SK-N-SH treated with all-trans-retinoic acid at 6 μM for 48 hours (cell line): ENCODE measurements at regions not wholly inside any gene's neighbourhood (a gene's known extent, or its start where the extent isn't known, plus 50 kb on each side); places are given as distances from the start of the nearest gene placed in this dataset.

Experiments
- ATAC-seq: fragments of 200-7000 bp; cut with Tn5 transposase; 3 replicates; pipeline ENCODE4 v1.9.1; 2020; ENCODE audit warnings: mild to moderate bottlenecking, moderate library complexity
- BACH2 ChIP-seq: fragments of 250-450 bp; sonication (Bioruptor Pico); IDR thresholded peaks from 2 replicates; pipeline ENCODE4 v1.9.0; 2021; ENCODE audit warnings: mild to moderate bottlenecking, borderline replicate concordance
- CSDC2 ChIP-seq: fragments of 250-450 bp; sonication (Bioruptor Pico); IDR thresholded peaks from 2 replicates; pipeline ENCODE4 v1.5.0; 2020; ENCODE audit warnings: mild to moderate bottlenecking, moderate library complexity
- ESRRG ChIP-seq: fragments of 250-450 bp; sonication (Bioruptor Pico); IDR thresholded peaks from 2 replicates; pipeline ENCODE4 v1.6.1; 2021; ENCODE audit warnings: mild to moderate bottlenecking
- GLIS3 ChIP-seq: fragments of 250-450 bp; sonication (Bioruptor Pico); IDR thresholded peaks from 2 replicates; pipeline ENCODE4 v1.5.0; 2020; ENCODE audit warnings: mild to moderate bottlenecking, moderate library complexity
- ISL1 ChIP-seq: fragments of 250-450 bp; sonication (Bioruptor Pico); IDR thresholded peaks from 2 replicates; pipeline ENCODE4 v2.1.2; 2022; ENCODE audit warnings: mild to moderate bottlenecking, moderate library complexity
- OSR1 ChIP-seq: fragments of 250-450 bp; sonication (Bioruptor Pico); IDR thresholded peaks from 2 replicates; pipeline ENCODE4 v1.8.0; 2022; ENCODE audit warnings: moderate library complexity, mild to moderate bottlenecking, inconsistent platforms
- PATZ1 ChIP-seq: fragments of 250-450 bp; sonication (Bioruptor Pico); IDR thresholded peaks from 2 replicates; pipeline ENCODE4 v1.8.0; 2020; ENCODE audit warnings: mild to moderate bottlenecking, moderate library complexity, borderline replicate concordance
- PPARA ChIP-seq: fragments of 250-450 bp; sonication (Bioruptor Pico); IDR thresholded peaks from 2 replicates; pipeline ENCODE4 v1.5.0; 2020; ENCODE audit warnings: mild to moderate bottlenecking, borderline replicate concordance
- RARB ChIP-seq: fragments of 250-450 bp; sonication (Bioruptor Pico); IDR thresholded peaks from 2 replicates; pipeline ENCODE4 v1.8.0; 2021; ENCODE audit warnings: mild to moderate bottlenecking, moderate library complexity
- SNAI2 ChIP-seq: fragments of 250-450 bp; sonication (Bioruptor Pico); IDR thresholded peaks from 2 replicates; pipeline ENCODE4 v1.5.0; 2020; ENCODE audit warnings: mild to moderate bottlenecking, moderate library complexity
- TCF4 ChIP-seq: fragments of 250-450 bp; sonication (Bioruptor Pico); IDR thresholded peaks from 2 replicates; pipeline ENCODE4 v1.8.0; 2021; ENCODE audit warnings: mild to moderate bottlenecking, moderate library complexity, borderline replicate concordance
- TOX ChIP-seq: fragments of 250-450 bp; sonication (Bioruptor Pico); IDR thresholded peaks from 2 replicates; pipeline ENCODE4 v1.8.0; 2021; ENCODE audit warnings: mild to moderate bottlenecking, moderate library complexity, borderline replicate concordance
- ZC3H10 ChIP-seq: fragments of 250-450 bp; sonication (Bioruptor Pico); IDR thresholded peaks from 2 replicates; pipeline ENCODE4 v1.5.1; 2021; ENCODE audit warnings: mild to moderate bottlenecking, moderate library complexity
- ZFP3 ChIP-seq: fragments of 250-450 bp; sonication (Bioruptor Pico); IDR thresholded peaks from 2 replicates; pipeline ENCODE4 v1.5.0; 2020; ENCODE audit warnings: mild to moderate bottlenecking, moderate library complexity
- ZFP30 ChIP-seq: fragments of 450-650 bp; formaldehyde crosslinking; IDR thresholded peaks from 2 replicates; pipeline ENCODE4 v1.5.0; 2022; ENCODE audit warnings: mild to moderate bottlenecking, moderate library complexity
- ZNF565 ChIP-seq: fragments of 450-650 bp; formaldehyde crosslinking; conservative IDR thresholded peaks from 2 replicates; pipeline ENCODE4 v1.5.0; 2020; ENCODE audit warnings: low read depth, mild to moderate bottlenecking, moderate library complexity
- ZNF70 ChIP-seq: fragments of 450-650 bp; formaldehyde crosslinking; IDR thresholded peaks from 2 replicates; pipeline ENCODE4 v1.5.0; 2020; ENCODE audit warnings: mild to moderate bottlenecking, moderate library complexity
- ZNF8 ChIP-seq: fragments of 450-650 bp; formaldehyde crosslinking; IDR thresholded peaks from 2 replicates; pipeline ENCODE4 v1.5.0; 2020; ENCODE audit warnings: mild to moderate bottlenecking, moderate library complexity
- TF ChIP-seq, protein P1 (sequence below): fragments of 250-450 bp; sonication (Bioruptor Pico); IDR thresholded peaks from 2 replicates; pipeline ENCODE4 v1.5.0; 2020; ENCODE audit warnings: mild to moderate bottlenecking, moderate library complexity
- TF ChIP-seq, protein P2 (sequence below): fragments of 250-450 bp; sonication (Bioruptor Pico); IDR thresholded peaks from 2 replicates; pipeline ENCODE4 v1.8.0; 2021; ENCODE audit warnings: low read depth, mild to moderate bottlenecking, moderate library complexity, borderline replicate concordance

GRCh38 chr7:24157666-24158065 is 126.3 kb upstream of the NPY start:
- TF ChIP-seq ZFP30 (CRISPR knock-in tag) (no peak), RARB (no peak), PATZ1 (CRISPR knock-in tag) (no peak), CSDC2 (CRISPR knock-in tag) (no peak), PPARA (CRISPR knock-in tag) (no peak), ZFP3 (CRISPR knock-in tag) (no peak), OSR1 (CRISPR knock-in tag) (no peak), TOX (CRISPR knock-in tag) (no peak), BACH2 (CRISPR knock-in tag) (no peak)
- ATAC-seq = no peak

DNA sequence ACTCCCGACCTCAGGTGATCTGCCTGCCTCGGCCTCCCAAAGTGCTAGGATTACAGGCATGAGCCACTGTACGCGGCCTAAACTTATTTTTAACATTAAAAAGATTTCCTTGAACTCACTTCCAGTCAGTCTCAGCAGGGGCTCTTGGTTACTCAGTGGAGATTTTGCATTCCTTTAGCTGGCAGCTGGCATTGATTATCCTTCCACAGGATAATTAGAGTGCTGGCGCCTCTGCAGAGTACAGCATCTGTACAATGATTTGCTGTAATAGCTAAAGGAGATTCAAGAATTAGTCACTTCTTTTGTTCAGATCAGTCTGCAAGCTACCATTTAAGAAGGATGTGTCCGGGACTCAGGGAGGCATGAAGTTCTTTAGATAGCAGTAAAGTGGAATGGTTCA is 125.0 kb upstream of the NPY start:
- TF ChIP-seq ZNF565 (no peak), ZFP3 (CRISPR knock-in tag) (no peak), TCF4 (CRISPR knock-in tag) (no peak), SNAI2 (CRISPR knock-in tag) (no peak), PPARA (CRISPR knock-in tag) (no peak), TOX (CRISPR knock-in tag) (no peak), ZC3H10 (no peak), GLIS3 (CRISPR knock-in tag) (no peak), PATZ1 (CRISPR knock-in tag) (no peak), BACH2 (CRISPR knock-in tag) (no peak), ZNF8 (CRISPR knock-in tag) (no peak), ZFP30 (CRISPR knock-in tag) (no peak), ESRRG (CRISPR knock-in tag) (no peak)
- TF ChIP-seq, protein P1, sequence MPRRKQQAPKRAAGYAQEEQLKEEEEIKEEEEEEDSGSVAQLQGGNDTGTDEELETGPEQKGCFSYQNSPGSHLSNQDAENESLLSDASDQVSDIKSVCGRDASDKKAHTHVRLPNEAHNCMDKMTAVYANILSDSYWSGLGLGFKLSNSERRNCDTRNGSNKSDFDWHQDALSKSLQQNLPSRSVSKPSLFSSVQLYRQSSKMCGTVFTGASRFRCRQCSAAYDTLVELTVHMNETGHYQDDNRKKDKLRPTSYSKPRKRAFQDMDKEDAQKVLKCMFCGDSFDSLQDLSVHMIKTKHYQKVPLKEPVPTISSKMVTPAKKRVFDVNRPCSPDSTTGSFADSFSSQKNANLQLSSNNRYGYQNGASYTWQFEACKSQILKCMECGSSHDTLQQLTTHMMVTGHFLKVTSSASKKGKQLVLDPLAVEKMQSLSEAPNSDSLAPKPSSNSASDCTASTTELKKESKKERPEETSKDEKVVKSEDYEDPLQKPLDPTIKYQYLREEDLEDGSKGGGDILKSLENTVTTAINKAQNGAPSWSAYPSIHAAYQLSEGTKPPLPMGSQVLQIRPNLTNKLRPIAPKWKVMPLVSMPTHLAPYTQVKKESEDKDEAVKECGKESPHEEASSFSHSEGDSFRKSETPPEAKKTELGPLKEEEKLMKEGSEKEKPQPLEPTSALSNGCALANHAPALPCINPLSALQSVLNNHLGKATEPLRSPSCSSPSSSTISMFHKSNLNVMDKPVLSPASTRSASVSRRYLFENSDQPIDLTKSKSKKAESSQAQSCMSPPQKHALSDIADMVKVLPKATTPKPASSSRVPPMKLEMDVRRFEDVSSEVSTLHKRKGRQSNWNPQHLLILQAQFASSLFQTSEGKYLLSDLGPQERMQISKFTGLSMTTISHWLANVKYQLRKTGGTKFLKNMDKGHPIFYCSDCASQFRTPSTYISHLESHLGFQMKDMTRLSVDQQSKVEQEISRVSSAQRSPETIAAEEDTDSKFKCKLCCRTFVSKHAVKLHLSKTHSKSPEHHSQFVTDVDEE = no peak
- TF ChIP-seq, protein P2, sequence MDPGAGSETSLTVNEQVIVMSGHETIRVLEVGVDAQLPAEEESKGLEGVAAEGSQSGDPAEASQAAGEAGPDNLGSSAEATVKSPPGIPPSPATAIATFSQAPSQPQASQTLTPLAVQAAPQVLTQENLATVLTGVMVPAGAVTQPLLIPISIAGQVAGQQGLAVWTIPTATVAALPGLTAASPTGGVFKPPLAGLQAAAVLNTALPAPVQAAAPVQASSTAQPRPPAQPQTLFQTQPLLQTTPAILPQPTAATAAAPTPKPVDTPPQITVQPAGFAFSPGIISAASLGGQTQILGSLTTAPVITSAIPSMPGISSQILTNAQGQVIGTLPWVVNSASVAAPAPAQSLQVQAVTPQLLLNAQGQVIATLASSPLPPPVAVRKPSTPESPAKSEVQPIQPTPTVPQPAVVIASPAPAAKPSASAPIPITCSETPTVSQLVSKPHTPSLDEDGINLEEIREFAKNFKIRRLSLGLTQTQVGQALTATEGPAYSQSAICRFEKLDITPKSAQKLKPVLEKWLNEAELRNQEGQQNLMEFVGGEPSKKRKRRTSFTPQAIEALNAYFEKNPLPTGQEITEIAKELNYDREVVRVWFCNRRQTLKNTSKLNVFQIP (CRISPR knock-in tag) = no peak
- no peak for ATAC-seq

DNA sequence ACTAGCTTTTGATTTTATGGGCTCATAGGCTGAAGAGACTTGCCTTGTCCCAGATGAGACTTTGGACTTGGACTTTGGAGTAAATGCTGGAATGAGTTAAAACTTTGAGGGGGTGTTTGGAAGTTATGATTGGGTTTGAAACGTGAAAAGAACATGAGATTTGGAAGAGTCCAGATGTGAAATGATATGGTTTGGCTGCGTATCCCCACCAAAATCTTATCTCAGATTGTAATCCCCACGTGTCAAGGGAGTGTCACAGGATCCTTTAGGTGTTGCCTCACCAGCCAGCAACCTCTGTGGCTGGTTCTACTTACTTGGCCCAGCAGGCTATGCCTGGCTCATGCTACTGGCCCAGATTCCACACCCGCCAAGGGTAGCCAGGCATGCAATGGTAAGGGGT is 119.6 kb upstream of the NPY start:
- ATAC-seq = no peak
- TF ChIP-seq ZNF565 (no peak), OSR1 (CRISPR knock-in tag) (no peak), ZFP30 (CRISPR knock-in tag) (no peak), PATZ1 (CRISPR knock-in tag) (no peak), ISL1 (CRISPR knock-in tag) (no peak), ZFP3 (CRISPR knock-in tag) (no peak), TCF4 (CRISPR knock-in tag) (no peak), ZNF70 (CRISPR knock-in tag) (no peak), SNAI2 (CRISPR knock-in tag) (no peak)
